ENCODE measurements at regions not wholly inside any gene's neighbourhood (a gene's known extent, or its start where the extent isn't known, plus 50 kb on each side); places are given as distances from the start of the nearest gene placed in this dataset.

- TF ChIP-seq EZH2 (IDR thresholded peaks at IDR 0.05; ENCODE audit: low read depth) = no peak
- TF ChIP-seq, protein P1, sequence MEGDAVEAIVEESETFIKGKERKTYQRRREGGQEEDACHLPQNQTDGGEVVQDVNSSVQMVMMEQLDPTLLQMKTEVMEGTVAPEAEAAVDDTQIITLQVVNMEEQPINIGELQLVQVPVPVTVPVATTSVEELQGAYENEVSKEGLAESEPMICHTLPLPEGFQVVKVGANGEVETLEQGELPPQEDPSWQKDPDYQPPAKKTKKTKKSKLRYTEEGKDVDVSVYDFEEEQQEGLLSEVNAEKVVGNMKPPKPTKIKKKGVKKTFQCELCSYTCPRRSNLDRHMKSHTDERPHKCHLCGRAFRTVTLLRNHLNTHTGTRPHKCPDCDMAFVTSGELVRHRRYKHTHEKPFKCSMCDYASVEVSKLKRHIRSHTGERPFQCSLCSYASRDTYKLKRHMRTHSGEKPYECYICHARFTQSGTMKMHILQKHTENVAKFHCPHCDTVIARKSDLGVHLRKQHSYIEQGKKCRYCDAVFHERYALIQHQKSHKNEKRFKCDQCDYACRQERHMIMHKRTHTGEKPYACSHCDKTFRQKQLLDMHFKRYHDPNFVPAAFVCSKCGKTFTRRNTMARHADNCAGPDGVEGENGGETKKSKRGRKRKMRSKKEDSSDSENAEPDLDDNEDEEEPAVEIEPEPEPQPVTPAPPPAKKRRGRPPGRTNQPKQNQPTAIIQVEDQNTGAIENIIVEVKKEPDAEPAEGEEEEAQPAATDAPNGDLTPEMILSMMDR (conservative IDR thresholded peaks at IDR 0.05) = no peak
- Histone ChIP-seq H3K4me2 (no peak overlapping the region), H3K79me2 (ENCODE audit: low read depth) (no peaks in the 10 kb centered on the region), H3K27me3 (ENCODE audit: insufficient read depth, low read depth) (no peaks in the 10 kb centered on the region), H3K4me1 (replicated peaks; ENCODE audit: insufficient read depth) (no peaks in the 10 kb centered on the region), H3K9me3 (ENCODE audit: insufficient read depth, low read depth) (no peaks in the 10 kb centered on the region), H4K20me1 (ENCODE audit: insufficient read depth) (no peaks in the 10 kb centered on the region), H3F3A (ENCODE audit: insufficient read depth, low read depth) (no peaks in the 10 kb centered on the region), H3K27ac (no peak overlapping the region), H3K9me2 (ENCODE audit: insufficient read depth) (no peaks in the 10 kb centered on the region), H3K36me3 (ENCODE audit: low read depth) (no peaks in the 10 kb centered on the region), H2AFZ (no peak overlapping the region), H3K4me3 (no peak overlapping the region)
- intact Hi-C loops (cut with micrococcal nuclease; ENCODE audit: unreplicated experiment) = no loop called here
- POLR2A ChIA-PET (ENCODE audit: unreplicated experiment) = no interaction called here
- no TSS peak for BruUV-seq (replicated peaks)
- CTCF ChIA-PET = no interaction called here
- no peak for DNase-seq
These were observed 347.6 kb upstream of the IMPG1 start for GRCh38 chr6:76420094-76420493.

- no peak for DNase-seq
- Histone ChIP-seq H3K9me3 (ENCODE audit: insufficient read depth, low read depth) (no peaks in the 10 kb centered on the region), H3K4me1 (replicated peaks; ENCODE audit: insufficient read depth) (no peaks in the 10 kb centered on the region), H3K36me3 (ENCODE audit: low read depth) (no peaks in the 10 kb centered on the region), H3K27me3 (ENCODE audit: insufficient read depth, low read depth) (no peaks in the 10 kb centered on the region), H3K9me2 (ENCODE audit: insufficient read depth) (no peaks in the 10 kb centered on the region), H2AFZ (no peak overlapping the region), H3K4me2 (no peak overlapping the region), H4K20me1 (ENCODE audit: insufficient read depth) (no peaks in the 10 kb centered on the region), H3K4me3 (no peak overlapping the region), H3F3A (ENCODE audit: insufficient read depth, low read depth) (no peaks in the 10 kb centered on the region), H3K27ac (no peak overlapping the region), H3K79me2 (ENCODE audit: low read depth) (no peaks in the 10 kb centered on the region)
- intact Hi-C loops (cut with micrococcal nuclease; ENCODE audit: unreplicated experiment) = no loop called here
- ChIA-PET CTCF (no interaction called here), POLR2A (ENCODE audit: unreplicated experiment) (no interaction called here)
- BruUV-seq (replicated peaks) = no TSS peak
- TF ChIP-seq, protein P1 (conservative IDR thresholded peaks at IDR 0.05) = no peak
- no peak for TF ChIP-seq EZH2 (IDR thresholded peaks at IDR 0.05; ENCODE audit: low read depth)
These were observed 346.2 kb upstream of the IMPG1 start for GRCh38 chr6:76418560-76419223.

DNA sequence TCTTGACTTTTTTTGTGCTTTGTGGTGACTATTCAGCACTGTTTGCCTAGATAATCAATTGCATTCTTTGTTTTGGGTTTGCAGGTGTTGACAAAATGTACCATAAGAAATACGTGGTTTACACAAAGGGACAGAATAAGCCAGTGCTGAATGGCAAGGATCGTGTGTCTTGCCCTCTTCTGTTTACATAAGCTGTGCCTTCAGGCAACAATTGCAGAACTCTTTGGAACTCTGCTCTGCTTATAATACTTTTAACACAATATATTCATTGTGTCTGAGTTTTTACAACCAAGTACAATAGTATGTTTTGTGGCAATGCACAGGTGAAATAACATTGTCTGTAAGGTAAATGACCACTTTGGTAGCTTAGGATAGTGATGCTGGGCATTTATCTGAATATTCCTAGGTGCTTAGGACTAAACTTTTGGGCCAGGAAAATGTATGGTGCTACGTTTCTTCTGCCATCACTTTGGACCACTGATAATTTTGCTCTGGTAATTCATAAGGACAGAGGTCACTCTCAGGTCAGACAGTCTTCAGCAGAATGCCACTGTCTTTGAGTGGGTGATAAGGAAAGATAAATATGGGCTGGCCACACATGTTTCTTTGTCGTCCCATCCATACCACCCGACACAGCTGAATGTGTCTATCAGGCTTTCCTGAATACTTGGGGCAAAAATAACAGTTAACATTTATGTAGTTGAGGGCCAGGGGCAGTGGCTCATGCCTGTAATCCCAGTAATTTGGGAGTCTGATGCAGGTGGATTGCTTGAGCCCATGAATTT, 344.6 kb upstream of the IMPG1 start:
- Histone ChIP-seq H3K27ac (no peak overlapping the region), H3K9me3 (ENCODE audit: insufficient read depth, low read depth) (no peaks in the 10 kb centered on the region)
- no TSS peak for BruUV-seq (replicated peaks)

More for the DNA sequence above, 344.6 kb upstream of the IMPG1 start:
- Histone ChIP-seq H3K27me3 (ENCODE audit: insufficient read depth, low read depth) (no peaks in the 10 kb centered on the region), H3K4me3 (no peak overlapping the region), H3K79me2 (ENCODE audit: low read depth) (no peaks in the 10 kb centered on the region), H2AFZ (no peak overlapping the region), H4K20me1 (ENCODE audit: insufficient read depth) (no peaks in the 10 kb centered on the region), H3K36me3 (ENCODE audit: low read depth) (no peaks in the 10 kb centered on the region), H3K4me2 (no peak overlapping the region), H3K9me2 (ENCODE audit: insufficient read depth) (no peaks in the 10 kb centered on the region), H3K4me1 (replicated peaks; ENCODE audit: insufficient read depth) (no peaks in the 10 kb centered on the region), H3F3A (ENCODE audit: insufficient read depth, low read depth) (no peaks in the 10 kb centered on the region)
- TF ChIP-seq EZH2 (IDR thresholded peaks at IDR 0.05; ENCODE audit: low read depth) = no peak
- TF ChIP-seq, protein P1 (conservative IDR thresholded peaks at IDR 0.05) = no peak
- DNase-seq = no peak
- ChIA-PET CTCF (no interaction called here), POLR2A (ENCODE audit: unreplicated experiment) (no interaction called here)
- intact Hi-C loops (cut with micrococcal nuclease; ENCODE audit: unreplicated experiment) = no loop called here
